ENCODE measurements at regions not wholly inside any gene's neighbourhood (a gene's known extent, or its start where the extent isn't known, plus 50 kb on each side); places are given as distances from the start of the nearest gene placed in this dataset.

GRCh38 chr5:2242539-2242938, 359.8 kb upstream of the IRX4 start:
- DNase-seq (ENCODE audit: low spot score): no peak
- no peak for TF ChIP-seq CTCF (IDR thresholded peaks at IDR 0.05; ENCODE audit: extremely low read depth, insufficient read depth, missing control alignments)
- in situ Hi-C loops (cut with MboI; ENCODE audit: low pct_unique_long_range_greater_than_20kb, low sequenced_read_pairs, unreplicated experiment): no loop called here

GRCh38 chr5:2241842-2242241, 359.1 kb upstream of the IRX4 start:
- TF ChIP-seq CTCF (IDR thresholded peaks at IDR 0.05; ENCODE audit: extremely low read depth, insufficient read depth, missing control alignments): no peak
- in situ Hi-C loops (cut with MboI; ENCODE audit: low pct_unique_long_range_greater_than_20kb, low sequenced_read_pairs, unreplicated experiment): no loop called here
- no peak for DNase-seq (ENCODE audit: low spot score)

- no peak for TF ChIP-seq CTCF (IDR thresholded peaks at IDR 0.05; ENCODE audit: extremely low read depth, insufficient read depth, missing control alignments)
- in situ Hi-C loops (cut with MboI; ENCODE audit: low pct_unique_long_range_greater_than_20kb, low sequenced_read_pairs, unreplicated experiment): no loop called here
- DNase-seq (ENCODE audit: low spot score): no peak
These were observed 357.6 kb upstream of the IRX4 start for GRCh38 chr5:2240118-2240904.

GRCh38 chr5:2239201-2239910, 356.6 kb upstream of the IRX4 start:
- no peak for DNase-seq (ENCODE audit: low spot score)
- in situ Hi-C loops (cut with MboI; ENCODE audit: low pct_unique_long_range_greater_than_20kb, low sequenced_read_pairs, unreplicated experiment): no loop called here
- no peak for TF ChIP-seq CTCF (IDR thresholded peaks at IDR 0.05; ENCODE audit: extremely low read depth, insufficient read depth, missing control alignments)

- TF ChIP-seq CTCF (IDR thresholded peaks at IDR 0.05; ENCODE audit: extremely low read depth, insufficient read depth, missing control alignments): no peak
- in situ Hi-C loops (cut with MboI; ENCODE audit: low pct_unique_long_range_greater_than_20kb, low sequenced_read_pairs, unreplicated experiment): no loop called here
These were observed 356.0 kb upstream of the IRX4 start for GRCh38 chr5:2238732-2239131.

GRCh38 chr5:2227433-2227832, 344.7 kb upstream of the IRX4 start:
- TF ChIP-seq CTCF (IDR thresholded peaks at IDR 0.05; ENCODE audit: extremely low read depth, insufficient read depth, missing control alignments): no peak

More at GRCh38 chr5:2238732-2239131, 356.0 kb upstream of the IRX4 start:
- DNase-seq (ENCODE audit: low spot score): no peak

More at GRCh38 chr5:2227433-2227832, 344.7 kb upstream of the IRX4 start:
- DNase-seq (ENCODE audit: low spot score): no peak
- in situ Hi-C loops (cut with MboI; ENCODE audit: low pct_unique_long_range_greater_than_20kb, low sequenced_read_pairs, unreplicated experiment): no loop called here

Data from GM13977 (cell line).